ENCODE measurements at regions not wholly inside any gene's neighbourhood (a gene's known extent, or its start where the extent isn't known, plus 50 kb on each side); places are given as distances from the start of the nearest gene placed in this dataset.
A peak's percentile ranks its signal among the peaks of the same experiment; 100 is the strongest.

DNA sequence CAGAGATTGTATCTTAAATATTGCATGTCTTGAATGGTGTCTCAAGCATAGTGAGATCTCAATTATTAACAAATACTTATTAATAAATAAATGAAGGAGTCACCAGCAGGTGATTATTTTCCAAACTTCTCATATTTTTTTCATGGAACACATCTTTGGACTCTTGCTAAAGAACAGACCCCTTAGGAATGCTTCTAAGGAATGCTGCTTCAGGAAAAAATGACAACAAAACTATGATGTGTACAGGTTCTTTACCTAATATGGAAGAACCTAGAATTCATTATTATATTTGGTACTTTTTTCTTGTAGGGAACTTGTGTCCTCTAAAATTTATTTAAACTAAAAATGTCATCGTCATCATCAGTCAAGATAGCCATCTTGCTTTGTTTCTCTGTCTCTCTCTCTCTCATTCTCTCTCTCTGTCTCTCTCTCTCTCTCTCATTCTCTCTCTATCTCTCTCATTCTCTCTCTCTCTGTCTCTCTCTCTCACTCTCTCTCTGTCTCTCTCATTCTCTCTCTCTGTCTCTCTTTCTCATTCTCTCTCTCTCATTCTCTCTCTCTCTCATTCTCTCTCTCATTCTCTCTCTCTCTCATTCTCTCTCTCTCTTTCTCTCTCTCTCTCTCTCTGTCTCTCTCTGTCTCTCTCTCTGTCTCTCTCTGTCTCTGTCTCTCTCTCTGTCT lies 63.0 kb upstream of the ETS2 start:
- 88 to 95% methylated on average over 1 of the region's 1 CpG for WGBS, 2 donors
- TF ChIP-seq, protein P1, sequence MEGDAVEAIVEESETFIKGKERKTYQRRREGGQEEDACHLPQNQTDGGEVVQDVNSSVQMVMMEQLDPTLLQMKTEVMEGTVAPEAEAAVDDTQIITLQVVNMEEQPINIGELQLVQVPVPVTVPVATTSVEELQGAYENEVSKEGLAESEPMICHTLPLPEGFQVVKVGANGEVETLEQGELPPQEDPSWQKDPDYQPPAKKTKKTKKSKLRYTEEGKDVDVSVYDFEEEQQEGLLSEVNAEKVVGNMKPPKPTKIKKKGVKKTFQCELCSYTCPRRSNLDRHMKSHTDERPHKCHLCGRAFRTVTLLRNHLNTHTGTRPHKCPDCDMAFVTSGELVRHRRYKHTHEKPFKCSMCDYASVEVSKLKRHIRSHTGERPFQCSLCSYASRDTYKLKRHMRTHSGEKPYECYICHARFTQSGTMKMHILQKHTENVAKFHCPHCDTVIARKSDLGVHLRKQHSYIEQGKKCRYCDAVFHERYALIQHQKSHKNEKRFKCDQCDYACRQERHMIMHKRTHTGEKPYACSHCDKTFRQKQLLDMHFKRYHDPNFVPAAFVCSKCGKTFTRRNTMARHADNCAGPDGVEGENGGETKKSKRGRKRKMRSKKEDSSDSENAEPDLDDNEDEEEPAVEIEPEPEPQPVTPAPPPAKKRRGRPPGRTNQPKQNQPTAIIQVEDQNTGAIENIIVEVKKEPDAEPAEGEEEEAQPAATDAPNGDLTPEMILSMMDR (IDR thresholded peaks at IDR 0.05; ENCODE audit: control extremely low read depth, extremely low read depth) = no peak

DNA sequence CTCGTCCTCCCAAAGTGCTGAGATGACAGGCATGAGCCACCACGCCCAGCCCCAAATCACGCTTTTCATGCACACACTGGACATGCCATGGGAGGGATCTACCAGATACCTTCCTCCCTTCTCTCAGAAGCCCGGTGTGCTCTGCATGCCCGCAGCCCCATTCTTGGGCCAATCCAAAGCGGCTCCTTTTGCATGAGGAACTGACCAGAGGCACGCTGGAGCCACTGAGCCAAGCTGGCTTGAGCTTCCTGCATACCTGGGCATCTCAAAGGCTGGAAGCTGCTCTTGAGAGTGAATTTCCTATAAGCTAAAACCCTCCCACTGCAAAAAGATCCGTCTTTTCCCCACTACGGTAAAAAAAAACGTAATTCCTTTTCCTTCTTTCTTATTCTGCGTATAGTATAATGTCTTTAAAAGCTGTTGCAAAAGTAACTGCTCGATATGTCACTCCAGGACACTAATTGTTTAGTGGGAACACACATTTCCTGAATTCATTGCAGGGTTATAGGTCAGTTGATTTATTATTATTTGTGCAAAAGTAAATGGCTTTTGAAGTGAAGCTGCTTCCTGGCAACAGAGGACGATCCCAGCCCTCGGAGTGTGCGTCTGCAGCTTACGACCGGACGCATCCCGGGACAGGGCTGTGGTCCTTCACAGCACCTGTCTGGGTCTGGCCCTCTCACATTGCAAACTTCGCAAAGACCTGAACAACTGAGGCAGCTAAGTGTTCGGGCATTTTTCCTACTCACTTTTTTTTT lies 61.8 kb upstream of the ETS2 start:
- DNase-seq (peak in 2 of 3 donors; percentile 48 to 66), ATAC-seq (ENCODE audit: insufficient read depth, low FRiP score) (no peak)
- 66 to 78% methylated on average over 21 of the region's 21 CpGs for WGBS, 2 donors
- peaks cover 0 to 5% (median 2%) of the 10 kb centered on the region in 5 donors for H3K4me1 ChIP-seq (ENCODE audit: control insufficient read depth in 5 of 5, insufficient read depth in 5 of 5, low read length in 5 of 5)
- H3K9me3 ChIP-seq (ENCODE audit: control insufficient read depth in 4 of 4, insufficient read depth in 3 of 4, low read length in 3 of 4) = no peaks in the 10 kb centered on the region
- H3K27me3 ChIP-seq (ENCODE audit: control insufficient read depth in 3 of 3, insufficient read depth in 3 of 3, low read length in 2 of 3) = no peaks in the 10 kb centered on the region
- H3K36me3 ChIP-seq (ENCODE audit: control insufficient read depth in 4 of 4, insufficient read depth in 4 of 4, low read length in 4 of 4) = no peaks in the 10 kb centered on the region
- no peak overlapping the region for H3K4me3 ChIP-seq
- peak overlapping the region; percentile 14 to 33 for H3K27ac ChIP-seq (ENCODE audit: low read depth in 1 of 2, low read length in 1 of 2)
- TF ChIP-seq, protein P1 (IDR thresholded peaks at IDR 0.05; ENCODE audit: control extremely low read depth, extremely low read depth) = no peak
- H3K9ac ChIP-seq (ENCODE audit: insufficient read depth in 1 of 2, low read length in 2 of 2) = no peak overlapping the region

More for the DNA sequence above, 63.0 kb upstream of the ETS2 start:
- no peak overlapping the region for H3K27ac ChIP-seq (ENCODE audit: low read depth in 1 of 2, low read length in 1 of 2)
- ATAC-seq (ENCODE audit: insufficient read depth, low FRiP score) = no peak
- no peak overlapping the region for H3K9ac ChIP-seq (ENCODE audit: insufficient read depth in 1 of 2, low read length in 2 of 2)
- H3K36me3 ChIP-seq (ENCODE audit: control insufficient read depth in 4 of 4, insufficient read depth in 4 of 4, low read length in 4 of 4) = no peaks in the 10 kb centered on the region
- H3K4me3 ChIP-seq = no peak overlapping the region
- H3K27me3 ChIP-seq (ENCODE audit: control insufficient read depth in 3 of 3, insufficient read depth in 3 of 3, low read length in 2 of 3) = no peaks in the 10 kb centered on the region
- DNase-seq = no peak
- H3K4me1 ChIP-seq (ENCODE audit: control insufficient read depth in 5 of 5, insufficient read depth in 5 of 5, low read length in 5 of 5) = peaks cover 0 to 5% (median 2%) of the 10 kb centered on the region in 5 donors
- no peaks in the 10 kb centered on the region for H3K9me3 ChIP-seq (ENCODE audit: control insufficient read depth in 4 of 4, insufficient read depth in 3 of 4, low read length in 3 of 4)

DNA sequence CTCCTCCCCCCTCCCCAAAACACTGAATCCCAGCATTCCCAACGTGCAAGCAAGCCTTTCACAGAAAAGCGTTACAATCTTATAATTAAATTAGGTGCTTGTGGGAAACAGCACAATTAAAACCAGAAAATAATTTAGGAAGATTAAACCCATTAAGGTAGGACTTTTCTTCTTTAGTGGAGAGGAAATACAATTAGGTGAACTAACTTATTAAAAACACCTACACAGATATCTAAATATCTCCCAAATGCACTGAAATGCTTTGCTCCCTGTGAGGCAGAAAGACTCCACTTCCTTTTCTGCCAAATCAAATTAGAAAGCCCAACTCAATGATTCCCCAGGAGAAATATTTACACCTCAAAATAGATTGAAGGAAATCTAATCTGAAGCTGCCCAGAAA lies 60.9 kb upstream of the ETS2 start:
- Histone ChIP-seq H3K9me3 (ENCODE audit: control insufficient read depth in 4 of 4, insufficient read depth in 3 of 4, low read length in 3 of 4) (no peaks in the 10 kb centered on the region), H3K4me3 (no peak overlapping the region), H3K27me3 (ENCODE audit: control insufficient read depth in 3 of 3, insufficient read depth in 3 of 3, low read length in 2 of 3) (no peaks in the 10 kb centered on the region), H3K9ac (ENCODE audit: insufficient read depth in 1 of 2, low read length in 2 of 2) (no peak overlapping the region), H3K36me3 (ENCODE audit: control insufficient read depth in 4 of 4, insufficient read depth in 4 of 4, low read length in 4 of 4) (no peaks in the 10 kb centered on the region), H3K4me1 (ENCODE audit: control insufficient read depth in 5 of 5, insufficient read depth in 5 of 5, low read length in 5 of 5) (peaks cover 0 to 5% (median 2%) of the 10 kb centered on the region in 5 donors), H3K27ac (ENCODE audit: low read depth in 1 of 2, low read length in 1 of 2) (no peak overlapping the region)
- WGBS, 2 donors = 84 to 93% methylated on average over 2 of the region's 2 CpGs
- TF ChIP-seq, protein P1 (IDR thresholded peaks at IDR 0.05; ENCODE audit: control extremely low read depth, extremely low read depth) = no peak
- ATAC-seq (ENCODE audit: insufficient read depth, low FRiP score) (no peak), DNase-seq (no peak)

Data from lung (tissue), 11 donors.